ENCODE measurements at regions not wholly inside any gene's neighbourhood (a gene's known extent, or its start where the extent isn't known, plus 50 kb on each side); places are given as distances from the start of the nearest gene placed in this dataset.
A peak's percentile ranks its signal among the peaks of the same experiment; 100 is the strongest.

- DNase-seq = peak; percentile 20
These were observed 378.3 kb downstream of the MTRR start for GRCh38 chr5:8247049-8247899.

- DNase-seq = no peak
These were observed 384.4 kb downstream of the MTRR start for GRCh38 chr5:8253376-8253775.

GRCh38 chr5:8254674-8255073 lies 385.7 kb downstream of the MTRR start:
- no peak for DNase-seq

GRCh38 chr5:8258801-8259200 lies 389.9 kb downstream of the MTRR start:
- DNase-seq = no peak

- DNase-seq = no peak
These were observed 401.3 kb downstream of the MTRR start for GRCh38 chr5:8270246-8270645.

GRCh38 chr5:8280711-8281363 lies 411.9 kb downstream of the MTRR start:
- DNase-seq = no peak

GRCh38 chr5:8288334-8288733 lies 419.4 kb downstream of the MTRR start:
- DNase-seq = no peak

- DNase-seq = no peak
These were observed 420.1 kb downstream of the MTRR start for GRCh38 chr5:8288897-8289516.

- no peak for DNase-seq
These were observed 420.8 kb downstream of the MTRR start for GRCh38 chr5:8289779-8290178.

GRCh38 chr5:8290721-8291120 lies 421.8 kb downstream of the MTRR start:
- no peak for DNase-seq

- no peak for DNase-seq
These were observed 422.7 kb downstream of the MTRR start for GRCh38 chr5:8291641-8292040.

GRCh38 chr5:8295141-8295540 lies 426.2 kb downstream of the MTRR start:
- DNase-seq = no peak

GRCh38 chr5:8299716-8300115 lies 430.8 kb downstream of the MTRR start:
- DNase-seq = no peak

GRCh38 chr5:8304341-8304740 lies 435.4 kb downstream of the MTRR start:
- DNase-seq = no peak

GRCh38 chr5:8306288-8306896 lies 437.4 kb downstream of the MTRR start:
- DNase-seq = no peak

GRCh38 chr5:8314965-8315364 lies 446.0 kb downstream of the MTRR start:
- no peak for DNase-seq

GRCh38 chr5:8316608-8317280 lies 447.8 kb downstream of the MTRR start:
- DNase-seq = peak; percentile 90

- peak; percentile 47 for DNase-seq
These were observed 448.4 kb downstream of the MTRR start for GRCh38 chr5:8317335-8317734.

- DNase-seq = no peak
These were observed 451.3 kb downstream of the MTRR start for GRCh38 chr5:8320244-8320643.

GRCh38 chr5:8321272-8321671 lies 452.3 kb downstream of the MTRR start:
- no peak for DNase-seq

GRCh38 chr5:8322484-8322883 lies 453.5 kb downstream of the MTRR start:
- no peak for DNase-seq

GRCh38 chr5:8327016-8327415 lies 458.1 kb downstream of the MTRR start:
- DNase-seq = no peak

GRCh38 chr5:8329773-8330172 lies 460.8 kb downstream of the MTRR start:
- DNase-seq = no peak
